Kidney epithelial cell (primary cell): ENCODE measurements at regions not wholly inside any gene's neighbourhood (a gene's known extent, or its start where the extent isn't known, plus 50 kb on each side); places are given as distances from the start of the nearest gene placed in this dataset.

Experiments used
- DNase-seq: peaks from one replicate; pipeline ENCODE4 v3.0.0-alpha.2; 2010; ENCODE audit warnings: low read depth
- H3K27me3 ChIP-seq: 2 replicates; pipeline ENCODE4 v1.6.0; 2011; ENCODE audit warnings: low read length; ENCODE audit not compliant: control insufficient read depth, insufficient read depth
- H3K36me3 ChIP-seq: 2 replicates; pipeline ENCODE4 v1.5.1; 2011; ENCODE audit warnings: low read length; ENCODE audit not compliant: control insufficient read depth, insufficient read depth
- H3K4me3 ChIP-seq: 2 replicates; pipeline ENCODE4 v1.5.1; 2011; ENCODE audit warnings: low read depth, mild to moderate bottlenecking, control low read depth, low read length
- CTCF ChIP-seq: IDR thresholded peaks from 2 replicates; pipeline ENCODE4 v1.5.1; 2011; ENCODE audit warnings: mild to moderate bottlenecking, moderate library complexity, low read length, control low read depth, inconsistent platforms; ENCODE audit not compliant: insufficient read depth, poor library complexity, severe bottlenecking

DNA sequence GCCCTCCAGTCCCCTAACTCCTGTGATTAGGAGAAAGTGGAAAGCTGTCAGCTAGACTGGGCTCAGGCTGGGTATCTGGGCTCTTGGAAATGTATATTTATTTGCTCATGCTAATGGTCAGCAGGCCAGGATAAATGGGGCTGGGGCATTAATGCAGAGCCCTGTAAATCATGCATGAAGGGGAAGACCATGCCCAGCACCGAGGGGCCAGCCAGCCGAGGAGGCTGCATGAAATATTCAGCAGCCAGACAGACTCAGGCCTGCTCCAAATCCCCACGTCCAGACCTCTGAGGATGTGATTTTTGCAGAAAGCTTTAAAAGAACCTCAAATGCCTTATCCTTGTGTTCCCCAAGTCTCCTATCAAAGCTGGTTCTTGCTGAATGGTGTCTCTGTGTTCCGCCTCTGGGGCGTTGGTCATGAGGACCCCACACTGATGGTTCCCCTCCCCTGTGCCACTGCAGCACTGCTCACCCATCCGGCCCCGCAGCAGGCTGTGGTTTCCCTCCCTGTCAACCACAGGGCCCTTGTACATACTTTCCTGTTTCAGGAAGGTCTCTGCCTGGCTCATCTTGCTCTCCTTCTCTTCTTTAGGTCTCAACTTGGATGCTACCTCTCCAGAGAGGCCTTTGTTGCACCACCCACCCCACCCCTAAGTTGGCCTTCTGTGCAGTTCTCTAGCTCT, 358.4 kb downstream of the CDH26 start:
- Histone ChIP-seq H3K27me3 (no peaks in the 10 kb centered on the region), H3K36me3 (no peaks in the 10 kb centered on the region), H3K4me3 (no peak overlapping the region)
- DNase-seq, result no peak
- no peak for TF ChIP-seq CTCF

DNA sequence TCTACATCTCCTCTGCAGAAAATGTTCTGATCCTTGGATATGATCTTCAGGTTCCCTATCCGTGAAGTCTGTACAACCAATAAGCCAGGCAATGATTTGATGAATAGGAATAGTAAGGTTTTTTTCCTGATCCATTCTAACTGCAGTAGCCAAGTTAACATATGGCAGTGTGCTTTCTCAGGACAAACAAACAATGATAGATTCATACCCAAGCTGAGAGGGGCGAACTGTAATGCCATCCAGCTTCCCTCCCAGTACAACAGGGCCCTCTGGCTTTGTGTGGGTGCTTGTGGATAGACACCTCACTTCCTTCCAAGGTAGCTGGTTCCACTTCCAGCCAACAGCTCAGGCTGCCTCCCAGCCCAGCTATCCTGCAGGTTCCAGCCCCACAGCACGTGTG, 359.2 kb downstream of the CDH26 start:
- Histone ChIP-seq H3K4me3 (no peak overlapping the region), H3K36me3 (no peaks in the 10 kb centered on the region), H3K27me3 (no peaks in the 10 kb centered on the region)
- DNase-seq, result no peak
- no peak for TF ChIP-seq CTCF

DNA sequence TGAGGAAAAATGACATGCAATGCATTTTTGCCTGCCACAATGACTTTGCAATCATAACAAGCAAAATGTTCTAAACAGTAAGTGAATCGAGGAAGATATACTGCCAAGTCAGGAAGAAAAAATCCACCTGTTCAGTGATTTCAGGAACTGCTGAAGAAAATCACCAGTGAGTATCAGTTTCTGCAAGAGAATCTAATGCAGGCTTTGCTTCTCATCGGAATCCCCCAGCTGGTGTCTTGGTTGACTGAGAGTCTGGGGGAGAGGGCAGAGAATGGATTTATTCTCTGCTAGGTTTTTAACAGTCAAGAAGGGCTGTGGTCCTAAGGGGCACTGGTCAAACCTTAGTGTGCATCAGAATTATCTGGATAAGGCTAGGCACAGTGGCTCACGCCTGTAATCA, 363.4 kb downstream of the CDH26 start:
- Histone ChIP-seq H3K4me3 (no peak overlapping the region), H3K27me3 (no peaks in the 10 kb centered on the region), H3K36me3 (no peaks in the 10 kb centered on the region)
- DNase-seq, result no peak
- no peak for TF ChIP-seq CTCF

- TF ChIP-seq CTCF, result no peak
- Histone ChIP-seq H3K36me3 (no peaks in the 10 kb centered on the region), H3K4me3 (no peak overlapping the region), H3K27me3 (no peaks in the 10 kb centered on the region)
- DNase-seq, result no peak
Observed at GRCh38 chr20:60326821-60327220, 368.6 kb downstream of the CDH26 start.

GRCh38 chr20:60327971-60328660, 369.9 kb downstream of the CDH26 start:
- Histone ChIP-seq H3K27me3 (no peaks in the 10 kb centered on the region), H3K4me3 (no peak overlapping the region), H3K36me3 (no peaks in the 10 kb centered on the region)
- DNase-seq, result no peak
- TF ChIP-seq CTCF, result no peak

GRCh38 chr20:60330461-60330860, 372.2 kb downstream of the CDH26 start:
- no peak for TF ChIP-seq CTCF

More at GRCh38 chr20:60330461-60330860, 372.2 kb downstream of the CDH26 start:
- Histone ChIP-seq H3K27me3 (no peaks in the 10 kb centered on the region), H3K36me3 (no peaks in the 10 kb centered on the region), H3K4me3 (no peak overlapping the region)
- no peak for DNase-seq
